NCI-H1436 treated with DMSO at 0.1 percent for 48 hours (cell line): ENCODE measurements at regions not wholly inside any gene's neighbourhood (a gene's known extent, or its start where the extent isn't known, plus 50 kb on each side); places are given as distances from the start of the nearest gene placed in this dataset.
"Not testable (repeated sequence)": the region's sequence is repeated elsewhere in the genome, so short reads cannot be mapped to it uniquely, and the experiment has no call there.

Source experiments
- DNase-seq: peaks from one replicate; lab custom pipeline; 2025; lab: John Stamatoyannopoulos, UW

- DNase-seq = no peak
Measured at GRCh38 chr21:16218682-16219343, 489.0 kb downstream of the USP25 start.

GRCh38 chr21:16224756-16225155 lies 495.0 kb downstream of the USP25 start:
- not testable (repeated sequence) for DNase-seq

DNA sequence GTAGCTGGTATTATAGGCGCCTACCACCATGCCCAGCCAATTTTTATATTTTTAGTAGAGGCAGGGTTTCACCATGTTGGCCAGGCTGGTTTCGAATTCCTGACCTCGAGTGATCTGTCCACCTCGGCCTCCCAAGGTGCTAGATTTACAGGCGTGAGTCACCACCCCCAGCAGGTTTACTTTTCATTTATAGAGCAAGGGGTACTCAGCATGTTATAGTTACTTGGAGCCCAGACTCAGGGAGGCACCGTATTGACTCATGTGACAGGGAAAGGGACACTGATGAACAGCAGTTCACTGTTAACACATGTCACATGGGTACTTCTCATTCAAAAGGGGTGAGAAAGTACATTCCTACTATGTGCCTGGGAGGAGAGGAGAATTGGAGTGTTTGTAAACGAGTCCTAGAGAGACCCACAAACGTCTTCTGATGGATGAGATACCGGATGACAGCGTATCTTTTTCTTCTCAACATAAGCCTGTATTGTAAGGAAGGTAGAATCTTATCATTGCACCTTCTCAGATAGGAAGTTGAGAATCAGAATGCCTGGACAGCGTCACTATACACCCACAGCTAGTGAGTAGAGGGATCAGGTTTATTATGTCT lies 510.0 kb downstream of the USP25 start:
- DNase-seq = no peak

- no peak for DNase-seq
Measured at GRCh38 chr21:16241016-16241415, 511.2 kb downstream of the USP25 start.

- DNase-seq = no peak
Measured at GRCh38 chr21:16241479-16241963, 511.7 kb downstream of the USP25 start.

GRCh38 chr21:16243396-16243795 lies 513.6 kb downstream of the USP25 start:
- no peak for DNase-seq

DNA sequence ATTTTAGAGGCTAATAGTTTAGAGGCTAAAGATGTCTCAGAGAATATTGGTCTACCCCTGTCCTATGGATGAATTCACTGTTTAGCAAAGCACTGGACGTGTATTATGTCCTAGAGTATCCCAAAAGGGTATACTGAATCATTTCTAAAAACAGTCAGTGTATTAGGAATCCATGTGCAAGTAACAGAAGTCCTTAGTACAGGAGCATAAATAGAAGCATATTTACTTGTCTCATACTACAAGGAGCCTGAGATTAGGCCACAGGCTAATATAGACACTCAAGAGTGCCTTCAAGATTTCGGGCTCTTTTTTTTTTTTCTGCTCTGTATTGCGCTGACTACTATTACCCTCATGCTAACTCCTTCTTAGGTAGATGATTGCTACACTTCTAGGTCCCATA lies 518.9 kb downstream of the USP25 start:
- no peak for DNase-seq

GRCh38 chr21:16250273-16250672 lies 520.5 kb downstream of the USP25 start:
- DNase-seq = no peak

DNA sequence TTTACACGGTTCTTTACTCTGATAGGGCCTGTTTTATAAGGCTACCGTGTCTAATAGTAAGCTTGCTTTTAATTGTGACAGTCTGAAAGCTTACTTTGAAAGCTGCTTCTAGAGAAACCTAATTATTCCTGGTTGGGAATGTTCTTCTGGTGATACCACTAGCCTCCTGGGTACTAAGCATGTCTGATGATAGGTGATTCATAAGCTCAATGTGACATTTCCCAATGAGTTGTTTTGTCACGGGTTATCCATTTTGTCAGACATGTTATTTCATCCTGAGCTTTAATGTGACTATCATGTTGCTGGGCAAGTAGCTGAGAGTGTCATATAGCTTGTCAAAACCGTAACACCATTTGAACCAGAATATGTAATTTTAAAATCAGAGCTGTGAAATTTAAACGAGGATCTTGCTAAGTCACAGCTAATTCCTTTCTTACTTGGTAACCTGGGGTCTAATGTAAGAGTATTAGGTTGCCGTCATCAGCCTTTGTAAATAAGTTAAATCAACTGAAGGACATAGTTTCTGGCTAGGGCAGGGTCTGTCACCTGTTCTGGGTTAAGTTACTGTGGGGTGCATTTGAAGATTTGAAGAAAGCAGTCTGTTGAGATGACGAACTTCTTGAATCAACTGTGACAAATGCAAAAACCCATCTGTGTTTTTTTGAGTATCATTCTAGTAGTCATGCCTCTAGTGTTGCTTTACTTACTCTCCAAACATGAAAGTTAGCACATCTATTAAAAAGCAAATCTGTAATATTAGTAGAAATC lies 529.2 kb downstream of the USP25 start:
- DNase-seq = no peak

GRCh38 chr21:16262091-16262490 lies 532.3 kb downstream of the USP25 start:
- DNase-seq = no peak

DNA sequence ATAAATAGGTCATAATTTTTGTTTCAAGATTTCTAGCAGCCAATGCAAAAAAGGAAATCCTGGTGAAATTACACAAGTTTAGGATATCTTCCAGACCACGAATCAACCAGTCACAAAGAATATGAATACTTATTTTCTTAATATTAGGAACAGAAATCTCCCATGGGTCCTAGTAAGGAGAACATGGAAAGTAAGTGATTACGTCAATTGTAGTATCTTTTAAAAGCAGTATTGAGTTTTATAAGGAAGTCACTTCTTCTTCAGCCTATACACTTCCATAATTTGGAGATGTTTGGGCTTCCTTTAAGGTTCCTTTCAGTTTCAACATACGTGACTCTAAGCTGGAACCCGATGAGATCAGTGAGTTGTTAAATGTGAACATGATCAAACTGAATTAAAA lies 534.5 kb downstream of the USP25 start:
- DNase-seq = no peak

- DNase-seq = no peak
Measured at GRCh38 chr21:16269476-16269875, 539.7 kb downstream of the USP25 start.

GRCh38 chr21:16279731-16280581 lies 550.2 kb downstream of the USP25 start:
- no peak for DNase-seq

DNA sequence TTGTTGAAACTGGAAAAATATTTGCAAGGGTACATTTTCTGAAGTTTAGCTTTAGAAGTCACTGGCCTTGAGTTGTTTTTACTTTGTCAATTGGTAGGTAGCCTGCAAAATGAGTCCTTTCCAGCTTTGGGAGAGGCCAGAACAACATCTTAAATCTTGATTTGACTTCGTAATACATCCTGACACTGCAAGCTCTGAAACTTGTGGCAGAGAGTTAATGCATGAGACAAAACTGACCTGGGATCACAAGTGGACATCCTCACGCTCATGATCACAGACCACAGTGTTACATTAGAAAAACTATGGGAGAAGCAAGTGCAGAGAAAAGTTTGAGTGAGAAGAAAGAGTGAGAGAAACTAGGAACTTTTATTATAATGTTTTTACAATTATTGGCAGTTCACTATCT lies 550.9 kb downstream of the USP25 start:
- DNase-seq = no peak

DNA sequence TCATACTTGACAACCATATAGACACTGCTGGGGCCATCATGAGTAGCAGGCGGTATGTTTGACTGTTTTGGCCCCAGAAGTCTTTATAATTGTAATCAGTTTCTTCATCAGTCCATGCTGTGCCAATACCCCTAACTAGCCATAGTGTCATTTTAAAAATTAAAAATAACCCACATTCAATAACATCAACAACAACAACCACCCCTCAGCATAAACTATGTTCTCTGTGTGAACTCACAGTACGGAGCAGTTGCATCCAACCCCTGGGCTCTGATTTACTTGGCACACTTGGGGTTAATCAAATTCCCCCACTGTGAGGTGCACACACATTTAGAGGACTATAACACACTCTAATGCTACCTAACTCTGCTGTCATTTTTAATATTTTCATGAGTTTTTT lies 553.7 kb downstream of the USP25 start:
- DNase-seq = no peak

DNA sequence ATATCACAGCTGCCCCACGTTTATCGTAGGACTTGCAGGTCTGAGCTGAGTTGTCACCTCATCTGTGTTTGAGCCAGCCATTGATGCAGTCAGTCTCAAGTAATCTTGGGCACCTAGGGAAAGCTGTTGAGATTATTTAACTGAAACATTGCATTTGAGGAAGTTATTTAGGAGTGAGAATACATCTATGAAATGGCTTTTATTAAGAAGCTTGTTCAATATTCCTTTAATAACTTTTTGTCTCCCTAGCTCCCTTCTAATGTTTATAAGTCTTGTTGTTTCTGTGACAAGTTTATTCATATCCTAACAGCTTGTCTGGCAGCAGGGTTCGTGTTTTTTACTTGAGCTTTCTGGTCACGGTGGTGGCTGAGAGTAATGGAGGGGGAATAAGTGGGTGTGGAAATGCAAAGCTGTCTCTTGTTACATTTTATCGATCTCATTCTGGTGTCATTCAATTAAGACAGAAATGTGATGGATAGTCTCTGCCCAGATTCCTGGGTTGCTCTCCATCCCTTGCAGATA lies 555.9 kb downstream of the USP25 start:
- DNase-seq = no peak

DNA sequence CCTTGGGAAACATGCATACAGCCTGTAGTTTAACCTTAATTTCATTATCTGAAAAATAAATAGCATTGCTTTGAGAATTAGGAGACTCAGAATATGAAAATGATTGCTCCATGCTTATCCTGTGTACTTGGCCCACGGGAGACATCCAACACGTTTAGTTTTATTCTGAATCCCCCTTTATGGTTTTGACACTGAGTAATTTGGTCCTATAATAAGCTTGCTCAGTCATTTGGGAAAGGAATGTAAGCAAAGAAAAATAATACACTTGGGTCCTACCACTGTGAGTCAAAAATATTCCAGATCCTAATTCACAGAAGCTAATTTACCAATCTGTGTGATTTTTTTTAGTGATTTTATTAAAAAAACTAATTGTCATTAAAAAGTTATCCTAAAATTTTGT lies 557.3 kb downstream of the USP25 start:
- no peak for DNase-seq

- no peak for DNase-seq
Measured at GRCh38 chr21:16291296-16291695, 561.5 kb downstream of the USP25 start.

- DNase-seq = no peak
Measured at GRCh38 chr21:16294128-16294527, 564.3 kb downstream of the USP25 start.

DNA sequence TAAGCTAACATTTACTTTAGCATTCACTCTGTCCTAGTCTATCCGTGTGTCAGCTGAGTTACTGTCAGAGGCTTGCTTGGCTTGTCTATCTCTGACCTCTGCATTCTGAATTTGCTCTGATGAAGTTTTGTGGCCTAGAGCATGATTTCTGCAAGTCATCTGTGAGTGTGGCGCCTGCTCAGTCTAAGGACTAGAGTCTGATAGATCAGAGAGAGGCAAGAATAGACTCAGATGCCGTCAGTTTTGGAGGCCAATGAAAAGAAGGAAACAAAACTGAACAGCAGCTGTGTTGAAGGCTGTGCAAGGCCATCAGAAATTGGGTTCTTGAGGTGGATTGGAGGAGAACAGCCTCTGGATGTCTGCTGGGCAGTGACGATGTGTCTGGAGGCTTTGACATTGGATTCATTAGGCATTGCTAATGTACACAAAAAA lies 573.1 kb downstream of the USP25 start:
- no peak for DNase-seq

- no peak for DNase-seq
Measured at GRCh38 chr21:16304174-16305095, 574.7 kb downstream of the USP25 start.
